Endothelial cell of umbilical vein (primary cell): ENCODE measurements at regions not wholly inside any gene's neighbourhood (a gene's known extent, or its start where the extent isn't known, plus 50 kb on each side); places are given as distances from the start of the nearest gene placed in this dataset.

Experiments used
- BruUV-seq: library from RNA; stranded (reverse); fragments of 400-500 nt; replicated peaks from 2 replicates; lab custom pipeline; 2021; lab: Mats Ljungman, UMichigan
- CTCF ChIA-PET: fragments of 300-600, 350-600 bp; sonication (Branson Sonifier 250); formaldehyde crosslinking; loops from one replicate; lab custom pipeline; 2021; ENCODE audit warnings: antibody characterized with exemption, inconsistent platforms; lab: Charles Lee
- POLR2A ChIA-PET: fragments of 300-600, 350-600 bp; sonication (Branson Sonifier 250); formaldehyde crosslinking; loops from one replicate; lab custom pipeline; 2021; ENCODE audit warnings: antibody characterized with exemption, inconsistent platforms; lab: Charles Lee
- DNase-seq: peaks from one replicate; pipeline ENCODE4 v3.0.0-alpha.2; 2011; ENCODE audit warnings: low read depth, low spot score
- FAIRE-seq: peaks from 2 replicates; lab custom pipeline; 2011; peaks lifted over from hg19 to GRCh38; lab: Jason Lieb, UNC
- H2AFZ ChIP-seq: 2 replicates; pipeline ENCODE4 v1.6.0; 2012; ENCODE audit warnings: low read depth, low read length, control low read depth, inconsistent platforms
- H3K27ac ChIP-seq: 2 replicates; pipeline ENCODE4 v1.5.1; 2011; ENCODE audit warnings: low read depth, mild to moderate bottlenecking, control low read depth, low read length, moderate library complexity; ENCODE audit not compliant: insufficient read depth
- H3K27me3 ChIP-seq, 2 experiments: 2 replicates each; pipeline versions ENCODE4 v1.6.0 to v1.6.1; 2011; ENCODE audit warnings: low read length in 2 of 2, mixed read lengths in 1 of 2; ENCODE audit not compliant: control insufficient read depth in 2 of 2, insufficient read depth in 2 of 2
- H3K36me3 ChIP-seq, 2 experiments: 2 replicates in 1 of 2; 3 replicates in 1 of 2; pipeline ENCODE4 v1.5.1; 2011; ENCODE audit warnings: low read length in 2 of 2, mild to moderate bottlenecking in 1 of 2, moderate library complexity in 1 of 2; ENCODE audit not compliant: control insufficient read depth in 2 of 2, insufficient read depth in 2 of 2; ENCODE audit errors: extremely low read depth in 1 of 2
- H3K4me1 ChIP-seq: 3 replicates; pipeline ENCODE4 v1.5.1; 2011; ENCODE audit warnings: mild to moderate bottlenecking, low read length; ENCODE audit not compliant: control insufficient read depth, insufficient read depth; ENCODE audit errors: extremely low read depth
- H3K4me2 ChIP-seq: 2 replicates; pipeline ENCODE4 v1.6.1; 2011; ENCODE audit warnings: low read length, control low read depth, mixed read lengths; ENCODE audit not compliant: insufficient read depth
- H3K4me3 ChIP-seq, 3 experiments: fragments of 200-600 bp in 1 of 3; sonication (generic), shearing (Covaris generic) in 1 of 3; replicated peaks in 1 of 3; 2 replicates each; pipeline ENCODE4 v1.5.1; 2011 to 2016; ENCODE audit warnings: control low read depth in 3 of 3, low read length in 3 of 3, mild to moderate bottlenecking in 2 of 3, inconsistent platforms in 1 of 3, low read depth in 1 of 3, moderate library complexity in 1 of 3; ENCODE audit not compliant: insufficient read depth in 1 of 3
- H3K79me2 ChIP-seq: 2 replicates; pipeline ENCODE4 v1.6.0; 2012; ENCODE audit warnings: low read length, inconsistent platforms; ENCODE audit not compliant: control insufficient read depth, insufficient read depth
- H3K9ac ChIP-seq: replicated peaks from 2 replicates; pipeline ENCODE3; 2011; ENCODE audit warnings: low read length, control low read depth; ENCODE audit not compliant: insufficient read depth; ENCODE audit errors: extremely low read depth
- H3K9me1 ChIP-seq: replicated peaks from 3 replicates; pipeline ENCODE4 v1.6.0; 2011; ENCODE audit warnings: mild to moderate bottlenecking, low read length; ENCODE audit not compliant: control insufficient read depth, insufficient read depth; ENCODE audit errors: extremely low read depth
- H3K9me3 ChIP-seq: replicated peaks from 2 replicates; pipeline ENCODE4 v1.5.1; 2012; ENCODE audit warnings: low read length, inconsistent platforms; ENCODE audit not compliant: control insufficient read depth, insufficient read depth
- H4K20me1 ChIP-seq: replicated peaks from 2 replicates; pipeline ENCODE3; 2011; ENCODE audit warnings: mild to moderate bottlenecking, low read length; ENCODE audit not compliant: control insufficient read depth, insufficient read depth; ENCODE audit errors: extremely low read depth
- EZH2 ChIP-seq: IDR thresholded peaks from 2 replicates; pipeline ENCODE4 v1.6.1; 2012; ENCODE audit warnings: borderline replicate concordance, low read depth, mild to moderate bottlenecking, moderate library complexity, low read length, inconsistent platforms; ENCODE audit not compliant: severe bottlenecking
- FOS ChIP-seq: IDR thresholded peaks from 2 replicates; pipeline ENCODE4 v1.6.1; 2011; ENCODE audit warnings: mild to moderate bottlenecking, low read length, moderate library complexity, borderline replicate concordance; ENCODE audit not compliant: insufficient read depth
- GATA2 ChIP-seq: IDR thresholded peaks from 2 replicates; pipeline ENCODE4 v1.7.0; 2011; ENCODE audit warnings: low read depth, mild to moderate bottlenecking, moderate library complexity, mixed read lengths, low read length; ENCODE audit not compliant: insufficient read length, insufficient read depth
- JUN ChIP-seq: IDR thresholded peaks from 2 replicates; pipeline ENCODE4 v1.6.1; 2011; ENCODE audit warnings: borderline replicate concordance, low read depth; ENCODE audit not compliant: insufficient read length, insufficient read depth
- MYC ChIP-seq: IDR thresholded peaks from one replicate; pipeline ENCODE4 v1.6.1; 2011; ENCODE audit warnings: mild to moderate bottlenecking, low read depth, low read length
- POLR2A ChIP-seq: IDR thresholded peaks from 2 replicates; pipeline ENCODE4 v1.6.1; 2012; ENCODE audit warnings: low read depth, mild to moderate bottlenecking, control low read depth, low read length
- POLR2AphosphoS5 ChIP-seq: IDR thresholded peaks from 2 replicates; pipeline ENCODE4 v1.6.1; 2012; ENCODE audit warnings: low read depth, mild to moderate bottlenecking, control low read depth, low read length, moderate library complexity; ENCODE audit not compliant: insufficient read depth
- dilution Hi-C: fragments of 300-500 bp; cut with MboI; formaldehyde crosslinking; loops from one replicate; pipeline ENCODE4 v1.15.0; 2019; ENCODE audit warnings: low sequenced_read_pairs; ENCODE audit not compliant: extremely low pct_ligation_motif_present
- intact Hi-C: fragments of 100-400 bp; cut with micrococcal nuclease; formaldehyde crosslinking; loops from one replicate; pipeline ENCODE4 v1.10.0; 2022
- TF ChIP-seq, protein P1 (sequence below), 2 donors: IDR thresholded peaks; 1 replicate in 1 of 2; 2 replicates in 1 of 2; pipeline ENCODE4 v1.5.1; 2011; ENCODE audit warnings: low read length in 2 of 2, mild to moderate bottlenecking in 2 of 2, moderate library complexity in 2 of 2, control low read depth in 1 of 2, inconsistent platforms in 1 of 2, low read depth in 1 of 2; ENCODE audit not compliant: insufficient read depth in 1 of 2; ENCODE audit errors: extremely low read depth in 1 of 2
- TF ChIP-seq, protein P2 (sequence below): IDR thresholded peaks from 2 replicates; pipeline ENCODE4 v1.6.1; 2011; ENCODE audit not compliant: insufficient read depth, insufficient read length

DNA sequence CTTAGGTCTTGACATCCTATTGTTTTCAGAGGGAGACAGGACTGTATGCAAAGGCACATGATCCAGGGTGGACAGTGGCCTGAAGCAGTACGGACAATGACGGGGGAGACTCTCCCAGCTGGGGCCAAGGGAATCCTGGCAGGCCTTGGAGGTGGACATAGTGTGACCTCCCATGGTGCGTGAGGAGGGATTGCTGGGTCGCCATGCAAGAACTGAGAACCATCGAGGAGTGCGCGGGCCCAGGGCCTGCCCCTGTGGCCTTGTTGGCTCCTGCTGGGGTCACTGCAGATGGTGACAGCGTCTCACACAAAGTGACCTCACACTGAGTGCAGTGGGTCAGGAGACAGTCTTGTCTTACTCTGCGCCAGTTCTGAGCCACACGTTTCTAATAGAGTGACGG is 192.4 kb downstream of the GADD45G start:
- H3K36me3 ChIP-seq: no peaks in the 10 kb centered on the region
- POLR2A ChIA-PET: no interaction called here
- no peak overlapping the region for H3K9ac ChIP-seq
- no peaks in the 10 kb centered on the region for H4K20me1 ChIP-seq
- H3K79me2 ChIP-seq: no peaks in the 10 kb centered on the region
- no peak overlapping the region for H2AFZ ChIP-seq
- no TSS peak for BruUV-seq
- H3K4me3 ChIP-seq: no peak overlapping the region
- H3K9me3 ChIP-seq: no peaks in the 10 kb centered on the region
- dilution Hi-C loops: no loop called here
- no peaks in the 10 kb centered on the region for H3K4me1 ChIP-seq
- H3K4me2 ChIP-seq: no peak overlapping the region
- CTCF ChIA-PET: no interaction called here
- FAIRE-seq (no peak), DNase-seq (no peak)
- H3K9me1 ChIP-seq: no peaks in the 10 kb centered on the region
- intact Hi-C loops: no loop called here
- H3K27me3 ChIP-seq: no peaks in the 10 kb centered on the region
- no peak overlapping the region for H3K27ac ChIP-seq
- TF ChIP-seq JUN (no peak), GATA2 (no peak), FOS (no peak), POLR2A (no peak), EZH2 (no peak), POLR2AphosphoS5 (no peak), MYC (no peak)
- TF ChIP-seq, protein P1, sequence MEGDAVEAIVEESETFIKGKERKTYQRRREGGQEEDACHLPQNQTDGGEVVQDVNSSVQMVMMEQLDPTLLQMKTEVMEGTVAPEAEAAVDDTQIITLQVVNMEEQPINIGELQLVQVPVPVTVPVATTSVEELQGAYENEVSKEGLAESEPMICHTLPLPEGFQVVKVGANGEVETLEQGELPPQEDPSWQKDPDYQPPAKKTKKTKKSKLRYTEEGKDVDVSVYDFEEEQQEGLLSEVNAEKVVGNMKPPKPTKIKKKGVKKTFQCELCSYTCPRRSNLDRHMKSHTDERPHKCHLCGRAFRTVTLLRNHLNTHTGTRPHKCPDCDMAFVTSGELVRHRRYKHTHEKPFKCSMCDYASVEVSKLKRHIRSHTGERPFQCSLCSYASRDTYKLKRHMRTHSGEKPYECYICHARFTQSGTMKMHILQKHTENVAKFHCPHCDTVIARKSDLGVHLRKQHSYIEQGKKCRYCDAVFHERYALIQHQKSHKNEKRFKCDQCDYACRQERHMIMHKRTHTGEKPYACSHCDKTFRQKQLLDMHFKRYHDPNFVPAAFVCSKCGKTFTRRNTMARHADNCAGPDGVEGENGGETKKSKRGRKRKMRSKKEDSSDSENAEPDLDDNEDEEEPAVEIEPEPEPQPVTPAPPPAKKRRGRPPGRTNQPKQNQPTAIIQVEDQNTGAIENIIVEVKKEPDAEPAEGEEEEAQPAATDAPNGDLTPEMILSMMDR (IDR thresholded peaks at IDR 0.05; ENCODE audit: extremely low read depth in 1 of 2, insufficient read depth in 1 of 2, low read depth in 1 of 2, low read length in 2 of 2): no peak
- TF ChIP-seq, protein P2, sequence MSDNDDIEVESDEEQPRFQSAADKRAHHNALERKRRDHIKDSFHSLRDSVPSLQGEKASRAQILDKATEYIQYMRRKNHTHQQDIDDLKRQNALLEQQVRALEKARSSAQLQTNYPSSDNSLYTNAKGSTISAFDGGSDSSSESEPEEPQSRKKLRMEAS: no peak
